Testis (tissue), 2 donors: ENCODE measurements at regions not wholly inside any gene's neighbourhood (a gene's known extent, or its start where the extent isn't known, plus 50 kb on each side); places are given as distances from the start of the nearest gene placed in this dataset.

Source experiments
- CTCF ChIP-seq, 3 experiments: fragments of 450-650 bp in 2 of 3; fragments of 200-600 bp in 1 of 3; sonication (generic) in 1 of 3; IDR thresholded peaks; one replicate each; pipeline ENCODE4 v1.5.1; 2016 to 2019; ENCODE audit warnings: antibody characterized with exemption in 3 of 3, mild to moderate bottlenecking in 2 of 3, moderate library complexity in 1 of 3
- POLR2A ChIP-seq: fragments of 450-650 bp; IDR thresholded peaks from one replicate; pipeline ENCODE4 v1.6.1; 2017; ENCODE audit warnings: antibody characterized with exemption, mild to moderate bottlenecking, moderate library complexity

- TF ChIP-seq CTCF (IDR thresholded peaks at IDR 0.05), result no peak
- TF ChIP-seq POLR2A, result no peak
Observed at GRCh38 chr2:8031370-8031769, 650.5 kb upstream of the ID2 start.
